ENCODE measurements at regions not wholly inside any gene's neighbourhood (a gene's known extent, or its start where the extent isn't known, plus 50 kb on each side); places are given as distances from the start of the nearest gene placed in this dataset.

DNA sequence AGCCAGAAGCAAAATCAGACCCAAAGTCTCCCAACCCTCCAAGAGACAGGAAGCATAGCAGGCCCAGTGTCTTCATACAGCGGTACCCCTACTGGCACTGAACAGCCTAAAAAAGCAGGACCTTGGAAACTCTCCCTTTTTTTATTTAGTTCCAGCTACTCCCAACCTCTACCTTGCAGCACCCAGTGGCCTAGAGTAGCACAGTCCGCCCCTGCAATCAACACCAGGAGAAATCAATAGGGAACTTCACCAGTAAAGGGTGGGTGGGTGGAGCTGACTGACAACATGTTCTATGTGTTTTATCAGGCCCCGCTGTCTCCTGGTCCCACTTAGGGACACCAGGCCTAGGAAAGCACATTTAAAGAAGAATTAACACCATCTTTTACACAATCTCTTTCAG, 378.5 kb upstream of the CT83 start:
- TF ChIP-seq TAF1 (IDR thresholded peaks at IDR 0.05; ENCODE audit: borderline replicate concordance, low read depth, low read length), result no peak
- TF ChIP-seq POLR2A (IDR thresholded peaks at IDR 0.05; ENCODE audit: low read depth, low read length), result no peak
- TF ChIP-seq POLR2AphosphoS5 (IDR thresholded peaks at IDR 0.05; ENCODE audit: low read depth, low read length), result no peak
